Duodenal mucosa (tissue), 2 donors: ENCODE measurements at regions not wholly inside any gene's neighbourhood (a gene's known extent, or its start where the extent isn't known, plus 50 kb on each side); places are given as distances from the start of the nearest gene placed in this dataset.

Source experiments
- H3K27ac ChIP-seq: one replicate; pipeline ENCODE4 v1.7.0; 2013; ENCODE audit warnings: low read depth, low read length
- H3K27me3 ChIP-seq, 2 donors: one replicate each; pipeline ENCODE4 v1.7.0; 2013; ENCODE audit warnings: low read length in 2 of 2, control low read depth in 1 of 2; ENCODE audit not compliant: insufficient read depth in 2 of 2, control insufficient read depth in 1 of 2
- H3K36me3 ChIP-seq, 2 donors: one replicate each; pipeline ENCODE4 v1.7.0; 2013; ENCODE audit warnings: low read length in 2 of 2, control low read depth in 1 of 2; ENCODE audit not compliant: insufficient read depth in 2 of 2, control insufficient read depth in 1 of 2
- H3K4me1 ChIP-seq, 2 donors: one replicate each; pipeline ENCODE4 v1.7.0; 2013; ENCODE audit warnings: low read length in 2 of 2, control low read depth in 1 of 2; ENCODE audit not compliant: insufficient read depth in 2 of 2, control insufficient read depth in 1 of 2
- H3K4me3 ChIP-seq, 2 donors: one replicate each; pipeline ENCODE4 v1.7.0; 2013; ENCODE audit warnings: low read length in 2 of 2, low read depth in 1 of 2
- H3K9ac ChIP-seq, 2 donors: one replicate each; pipeline ENCODE4 v1.7.0; 2013; ENCODE audit warnings: low read length in 2 of 2, low read depth in 1 of 2
- H3K9me3 ChIP-seq, 2 donors: one replicate each; pipeline ENCODE4 v1.7.0; 2013; ENCODE audit warnings: low read length in 2 of 2, control low read depth in 1 of 2; ENCODE audit not compliant: control insufficient read depth in 1 of 2

DNA sequence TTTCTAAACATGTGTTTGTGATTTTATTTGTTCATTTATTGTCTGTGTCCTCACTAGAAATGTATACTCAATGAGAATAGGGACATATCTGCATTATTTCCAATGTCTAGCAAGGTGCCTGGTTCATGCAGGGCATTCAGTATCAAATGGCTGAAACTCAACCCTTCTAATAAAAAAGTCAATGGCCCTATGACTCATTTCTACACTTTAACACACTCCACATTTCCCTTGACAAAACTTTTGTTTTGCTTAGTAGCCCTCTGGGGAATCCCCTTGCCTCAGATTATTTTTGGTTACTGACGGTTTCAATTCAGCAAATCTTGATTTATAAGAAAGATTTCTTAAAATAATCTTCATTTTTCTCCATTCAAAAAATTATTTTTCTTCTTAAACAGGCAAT, 206.0 kb upstream of the DMRTA1 start:
- Histone ChIP-seq H3K36me3 (no peaks in the 10 kb centered on the region), H3K27me3 (peaks cover 0 to 4% of the 10 kb centered on the region in 2 donors), H3K4me1 (peaks cover 0 to 9% of the 10 kb centered on the region in 2 donors), H3K9me3 (no peaks in the 10 kb centered on the region), H3K9ac (no peak overlapping the region), H3K4me3 (no peak overlapping the region), H3K27ac (no peak overlapping the region)

DNA sequence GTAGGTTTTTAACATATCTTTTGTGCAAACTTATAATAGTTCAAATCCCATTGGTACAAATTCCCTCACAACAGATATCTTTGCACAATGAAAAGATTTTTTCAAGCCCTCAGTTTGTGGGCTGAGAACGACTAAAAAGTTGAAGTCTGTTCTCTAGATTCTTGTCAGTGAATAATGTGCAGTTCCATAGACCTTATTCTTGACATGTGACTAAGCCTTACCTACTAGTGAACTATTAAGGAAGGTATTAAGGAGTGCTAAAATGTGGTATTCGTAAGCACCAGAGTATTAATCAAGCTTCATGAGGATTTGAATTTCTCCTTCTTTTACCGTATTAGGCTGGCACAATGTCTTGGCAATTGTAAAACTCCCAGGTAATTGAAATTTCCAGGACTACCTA, 205.6 kb upstream of the DMRTA1 start:
- Histone ChIP-seq H3K9ac (no peak overlapping the region), H3K27me3 (peaks cover 0 to 4% of the 10 kb centered on the region in 2 donors), H3K4me1 (peaks cover 0 to 9% of the 10 kb centered on the region in 2 donors), H3K27ac (no peak overlapping the region), H3K4me3 (no peak overlapping the region), H3K36me3 (no peaks in the 10 kb centered on the region), H3K9me3 (no peaks in the 10 kb centered on the region)

DNA sequence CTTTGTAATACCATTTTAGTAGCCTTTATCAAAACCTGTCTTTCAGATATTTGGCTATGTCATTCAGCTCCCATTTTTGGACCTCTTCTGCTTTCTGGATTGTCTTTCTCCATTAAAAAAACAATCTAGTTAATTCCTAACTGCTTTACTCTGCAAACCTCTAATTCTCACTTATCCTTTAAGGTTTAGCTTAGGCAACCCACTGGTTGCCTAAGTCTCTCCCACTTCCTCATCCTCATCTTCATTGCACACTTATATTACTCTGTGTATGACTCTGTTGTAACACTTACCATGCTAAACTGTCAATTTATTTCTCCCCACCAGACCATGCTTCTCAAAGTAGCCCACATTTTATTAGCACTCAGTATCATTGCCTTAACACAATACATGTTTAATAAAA, 205.0 kb upstream of the DMRTA1 start:
- Histone ChIP-seq H3K4me3 (no peak overlapping the region), H3K9ac (no peak overlapping the region), H3K4me1 (peaks cover 0 to 9% of the 10 kb centered on the region in 2 donors), H3K27me3 (peaks cover 0 to 4% of the 10 kb centered on the region in 2 donors), H3K9me3 (no peaks in the 10 kb centered on the region), H3K27ac (no peak overlapping the region), H3K36me3 (no peaks in the 10 kb centered on the region)

DNA sequence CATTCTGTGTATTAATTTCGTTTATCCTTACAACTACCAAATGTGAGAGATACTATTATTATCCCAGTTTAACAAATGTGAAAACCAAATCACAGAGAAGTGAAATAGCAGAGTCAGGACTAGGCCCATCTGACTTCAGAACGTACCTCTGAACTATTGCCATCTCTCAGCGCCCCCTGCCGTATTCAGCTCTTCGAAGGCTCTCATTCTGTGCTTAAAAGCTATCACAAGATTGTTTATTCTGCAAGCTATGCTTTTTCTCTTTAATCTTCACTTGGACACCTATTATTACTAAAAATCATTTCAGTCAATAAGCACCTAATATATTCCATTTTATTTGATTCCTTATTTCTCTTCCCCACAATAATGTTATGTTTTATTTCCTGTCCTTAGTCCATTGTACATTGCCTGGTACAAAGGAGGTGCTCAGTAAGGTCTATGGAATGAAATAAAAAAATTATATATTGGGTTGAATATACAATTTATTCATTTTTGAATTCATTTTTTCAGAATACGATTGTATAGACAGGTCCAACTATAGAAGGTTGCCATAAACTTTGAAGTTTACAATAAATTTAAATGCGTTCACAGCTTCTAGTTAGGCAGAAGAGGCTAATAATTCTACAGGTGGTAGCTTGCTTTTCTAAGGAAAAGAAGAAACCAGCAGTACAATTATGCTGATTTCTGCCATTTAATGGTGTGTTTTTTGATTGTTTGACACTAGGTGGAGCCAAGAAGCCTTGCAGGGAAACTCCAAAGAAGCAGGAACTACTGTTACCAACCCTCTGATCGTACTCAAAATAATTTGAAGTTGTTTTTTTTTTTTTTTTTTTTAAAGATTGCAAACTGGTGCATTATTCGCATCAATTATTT, 202.2 kb upstream of the DMRTA1 start:
- peaks cover 0 to 4% of the 10 kb centered on the region in 2 donors for H3K27me3 ChIP-seq
- H3K4me1 ChIP-seq: peaks cover 0 to under 1% of the 10 kb centered on the region in 2 donors
- no peak overlapping the region for H3K4me3 ChIP-seq
- no peak overlapping the region for H3K27ac ChIP-seq
- no peaks in the 10 kb centered on the region for H3K36me3 ChIP-seq
- H3K9me3 ChIP-seq: no peaks in the 10 kb centered on the region
- H3K9ac ChIP-seq: no peak overlapping the region

DNA sequence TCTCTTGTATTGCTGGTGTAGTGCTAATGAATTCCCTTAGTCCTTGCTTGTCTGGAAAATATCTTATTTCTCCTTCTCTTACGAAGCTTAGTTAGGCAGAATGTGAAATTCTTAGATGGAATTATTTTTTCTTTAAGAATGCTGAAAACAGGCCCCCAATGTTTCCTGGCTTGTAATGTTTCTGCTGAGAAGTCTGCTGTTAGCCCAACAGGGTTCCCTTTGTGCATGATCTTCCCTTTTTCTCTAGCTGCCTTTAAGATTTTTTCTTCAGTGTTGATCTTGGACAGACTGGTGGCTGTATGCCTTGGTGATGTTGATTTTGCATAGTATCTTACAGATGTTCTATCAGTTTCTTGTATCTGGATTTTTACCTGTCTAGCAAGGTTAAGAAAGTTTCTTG, 191.3 kb upstream of the DMRTA1 start:
- Histone ChIP-seq H3K4me1 (peaks cover 0 to 4% of the 10 kb centered on the region in 2 donors), H3K27ac (no peak overlapping the region), H3K9ac (no peak overlapping the region), H3K9me3 (peaks cover 0 to 5% of the 10 kb centered on the region in 2 donors), H3K36me3 (no peaks in the 10 kb centered on the region), H3K4me3 (no peak overlapping the region), H3K27me3 (no peaks in the 10 kb centered on the region)

DNA sequence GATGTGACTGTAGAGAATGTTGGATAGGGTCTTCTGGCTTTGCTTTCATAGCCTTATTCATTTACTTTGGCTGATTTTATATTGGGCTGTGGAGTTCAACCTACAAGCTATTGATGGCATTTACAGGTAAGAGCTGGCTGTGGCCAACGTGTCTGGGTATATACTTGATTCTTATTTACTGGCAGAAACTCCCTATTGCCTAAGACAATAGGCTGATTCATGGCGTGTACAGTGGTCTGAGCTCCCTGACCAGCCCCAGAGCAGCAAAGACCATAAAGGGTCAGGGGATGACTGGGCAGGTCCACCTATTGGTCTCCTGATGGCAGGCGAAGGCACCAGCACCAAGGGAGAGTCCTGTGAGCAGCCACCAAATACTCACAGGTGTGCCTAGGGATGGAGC, 190.2 kb upstream of the DMRTA1 start:
- Histone ChIP-seq H3K27me3 (no peaks in the 10 kb centered on the region), H3K4me3 (no peak overlapping the region), H3K9ac (no peak overlapping the region), H3K36me3 (no peaks in the 10 kb centered on the region), H3K9me3 (peaks cover 0 to 1% of the 10 kb centered on the region in 2 donors), H3K27ac (no peak overlapping the region), H3K4me1 (peaks cover 0 to 4% of the 10 kb centered on the region in 2 donors)

DNA sequence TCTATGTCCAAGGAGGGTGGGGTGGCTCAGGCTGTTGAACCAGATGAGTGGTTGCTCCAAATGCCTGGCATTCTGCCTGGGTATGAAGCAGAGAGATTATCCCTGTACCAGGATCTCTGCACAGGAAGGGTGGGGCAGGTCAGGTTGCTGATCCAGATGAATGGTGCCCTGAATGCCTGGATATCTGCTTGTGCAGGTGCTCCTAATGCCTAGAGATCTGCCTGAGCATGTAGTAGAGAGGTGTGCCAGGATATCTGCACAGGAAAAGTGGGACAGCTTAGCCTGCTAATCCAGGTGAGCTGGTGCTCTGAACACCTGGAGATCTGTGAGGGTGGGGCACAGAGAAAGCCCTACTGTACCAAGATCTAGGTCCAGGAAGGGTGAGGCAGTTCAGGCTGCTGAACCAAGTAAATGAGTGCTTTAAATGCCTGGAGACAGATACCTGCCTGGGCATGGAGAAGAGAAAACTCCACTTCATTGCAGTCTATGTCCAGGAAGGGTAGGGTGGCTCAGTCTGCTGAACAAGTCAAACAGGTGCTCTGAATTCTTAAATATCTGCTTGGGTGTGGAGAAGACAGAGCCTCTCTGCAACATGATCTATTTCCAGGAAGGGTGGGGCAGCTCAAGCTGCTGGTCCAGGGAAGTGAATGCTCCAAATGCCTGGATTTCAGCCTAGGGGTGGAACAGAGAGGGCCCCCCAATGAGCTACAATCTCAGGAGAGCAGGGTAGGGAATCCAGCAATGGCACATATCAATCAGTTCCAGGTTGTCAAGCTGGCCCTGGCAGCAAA, 189.4 kb upstream of the DMRTA1 start:
- no peaks in the 10 kb centered on the region for H3K9me3 ChIP-seq
- peaks cover 0 to 4% of the 10 kb centered on the region in 2 donors for H3K4me1 ChIP-seq
- no peaks in the 10 kb centered on the region for H3K27me3 ChIP-seq
- no peaks in the 10 kb centered on the region for H3K36me3 ChIP-seq
- H3K9ac ChIP-seq: no peak overlapping the region
- no peak overlapping the region for H3K27ac ChIP-seq
- no peak overlapping the region for H3K4me3 ChIP-seq

DNA sequence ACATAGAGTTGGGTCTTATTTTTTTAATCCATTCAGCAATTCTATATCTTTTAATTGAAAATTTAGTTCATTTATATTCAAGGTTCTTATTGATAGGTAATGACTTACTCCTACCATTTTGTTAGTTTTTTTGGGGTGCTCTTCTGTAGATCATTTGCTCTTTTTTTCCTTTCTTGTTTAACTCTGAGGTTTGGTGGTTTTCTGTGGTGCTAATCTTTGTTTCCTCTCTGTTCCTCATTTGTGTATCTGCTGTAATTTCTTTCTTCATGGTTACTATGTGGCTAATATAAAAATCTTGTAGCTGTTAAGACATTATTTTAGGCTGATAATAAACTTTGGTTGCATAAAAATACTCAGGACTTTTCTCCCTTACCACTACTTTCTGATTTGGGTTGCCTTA, 181.6 kb upstream of the DMRTA1 start:
- Histone ChIP-seq H3K36me3 (no peaks in the 10 kb centered on the region), H3K27me3 (no peaks in the 10 kb centered on the region), H3K27ac (no peak overlapping the region), H3K4me3 (no peak overlapping the region), H3K9me3 (peaks cover 2 to 6% of the 10 kb centered on the region in 2 donors), H3K9ac (no peak overlapping the region), H3K4me1 (no peaks in the 10 kb centered on the region)

DNA sequence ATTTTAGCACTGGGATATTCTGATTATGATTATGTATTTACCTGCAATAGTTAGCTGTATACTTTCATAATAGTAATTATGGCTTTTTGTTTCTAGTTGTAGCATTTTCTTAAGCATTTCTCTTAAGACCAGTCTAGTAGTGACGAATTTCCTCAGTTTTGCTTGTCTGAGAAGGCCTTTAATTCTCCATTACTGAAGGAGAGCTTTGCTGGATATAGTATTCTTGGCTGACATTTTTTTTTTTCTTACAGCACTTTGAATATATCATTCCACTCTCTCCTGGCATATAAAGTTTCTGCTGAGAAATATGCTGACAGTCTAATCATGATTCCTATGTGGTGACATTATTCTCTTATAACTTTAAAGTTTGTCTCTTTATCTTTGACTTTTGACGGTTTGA, 181.1 kb upstream of the DMRTA1 start:
- no peaks in the 10 kb centered on the region for H3K27me3 ChIP-seq
- H3K4me1 ChIP-seq: no peaks in the 10 kb centered on the region
- H3K4me3 ChIP-seq: no peak overlapping the region
- no peak overlapping the region for H3K9ac ChIP-seq
- no peaks in the 10 kb centered on the region for H3K36me3 ChIP-seq
- peaks cover 2 to 6% of the 10 kb centered on the region in 2 donors for H3K9me3 ChIP-seq
- H3K27ac ChIP-seq: no peak overlapping the region

DNA sequence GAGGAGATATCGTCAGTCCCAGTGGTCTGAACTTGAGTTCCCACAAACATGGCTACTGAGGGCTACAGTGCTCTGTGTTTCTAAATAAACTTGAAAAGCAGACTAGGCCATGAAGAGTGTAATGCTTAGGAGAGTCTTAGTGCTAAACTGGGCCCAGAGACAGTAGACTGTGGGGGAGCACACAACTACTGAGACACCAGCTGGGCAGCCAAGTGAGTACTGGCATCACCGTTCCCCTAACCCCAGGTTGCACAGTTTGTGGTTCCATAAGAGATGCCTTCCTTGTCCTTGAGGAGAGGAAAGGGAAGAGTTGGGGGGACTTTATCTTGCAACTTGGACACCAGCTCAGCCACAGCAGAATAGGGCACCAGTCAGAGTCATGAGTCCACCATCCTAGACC, 172.1 kb upstream of the DMRTA1 start:
- H3K4me3 ChIP-seq: no peak overlapping the region
- no peaks in the 10 kb centered on the region for H3K4me1 ChIP-seq
- H3K9me3 ChIP-seq: no peaks in the 10 kb centered on the region
- H3K36me3 ChIP-seq: no peaks in the 10 kb centered on the region
- no peak overlapping the region for H3K27ac ChIP-seq
- no peak overlapping the region for H3K9ac ChIP-seq
- H3K27me3 ChIP-seq: no peaks in the 10 kb centered on the region
